Activated CD4-positive, CD25-positive, alpha-beta regulatory T cell treated with anti-CD3 and anti-CD28 coated beads, Interleukin-2, amount 50 U/mL, for 72 hours (primary cell): ENCODE measurements at regions not wholly inside any gene's neighbourhood (a gene's known extent, or its start where the extent isn't known, plus 50 kb on each side); places are given as distances from the start of the nearest gene placed in this dataset.
"Not testable (repeated sequence)": the region's sequence is repeated elsewhere in the genome, so short reads cannot be mapped to it uniquely, and the experiment has no call there.

Experiments
- DNase-seq: peaks from one replicate; pipeline ENCODE4 v3.0.0; 2021

DNA sequence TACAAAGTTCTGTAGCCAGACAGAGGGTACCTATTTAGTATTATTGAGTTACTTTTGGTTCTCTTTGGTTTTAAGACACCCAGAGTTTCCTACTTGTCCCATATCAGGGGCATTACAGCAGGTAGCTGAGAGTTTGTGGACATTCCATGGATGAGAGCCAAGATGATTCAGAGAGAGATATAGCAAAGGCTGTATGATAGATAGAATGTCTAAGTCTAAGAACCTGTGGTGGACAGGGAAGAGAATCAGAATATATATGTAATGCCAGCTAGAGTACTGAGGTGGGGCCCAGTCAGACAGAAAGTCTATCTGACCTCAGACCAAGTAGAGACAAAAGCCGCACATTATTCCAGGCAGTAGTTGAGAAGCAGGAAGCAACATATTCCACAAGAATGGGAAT is 471.8 kb upstream of the CHD1 start:
- not testable (repeated sequence) for DNase-seq

DNA sequence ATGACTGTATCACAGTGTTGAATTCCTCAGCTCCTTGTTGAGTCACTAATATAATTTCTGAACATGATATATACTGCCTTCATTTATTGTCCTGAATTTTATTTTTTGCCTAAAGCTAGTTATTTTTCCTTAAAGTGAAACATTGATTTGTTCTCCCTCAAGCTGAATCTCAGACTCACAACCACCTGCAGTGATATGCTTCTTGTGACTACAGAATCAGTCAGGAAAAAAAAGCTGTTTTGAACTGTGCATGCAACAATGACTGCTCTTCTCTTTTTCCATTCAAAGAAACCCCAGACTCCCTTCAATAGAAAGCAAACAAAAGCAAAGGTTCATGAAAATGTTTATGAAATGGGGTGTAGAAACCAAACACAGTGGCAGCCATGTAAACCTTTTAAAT is 470.2 kb upstream of the CHD1 start:
- DNase-seq: no peak

DNA sequence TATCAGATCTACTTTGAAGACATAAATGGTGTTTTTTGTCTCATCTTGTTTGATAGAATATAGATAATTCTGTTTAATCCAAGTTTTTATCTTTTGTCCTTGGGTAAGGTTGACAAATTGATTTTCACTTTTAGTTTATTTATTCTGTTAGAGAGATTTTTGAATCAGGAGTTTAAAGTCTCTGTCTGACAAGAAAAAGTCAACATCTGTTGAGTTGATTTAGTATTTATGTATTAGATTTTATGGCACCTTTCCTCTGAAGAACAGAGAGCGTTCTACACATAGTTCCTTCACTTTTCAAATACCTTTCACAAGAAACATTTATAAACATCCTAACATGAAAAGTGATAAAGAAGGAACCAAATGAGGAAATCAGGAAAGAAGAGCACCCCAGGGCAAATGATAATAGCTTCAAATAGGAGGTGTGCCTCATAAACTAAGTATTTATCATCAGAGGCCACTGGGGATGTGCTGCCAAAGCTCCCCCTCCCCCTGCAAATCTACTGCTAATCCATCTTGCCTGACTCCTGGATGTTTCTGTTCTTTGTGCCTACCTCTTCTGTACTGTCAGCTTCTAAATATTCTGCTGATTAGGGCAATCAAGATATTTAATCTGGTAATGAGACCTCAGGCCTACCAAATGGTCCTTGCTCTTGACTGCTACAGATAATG is 457.7 kb upstream of the CHD1 start:
- no peak for DNase-seq

DNA sequence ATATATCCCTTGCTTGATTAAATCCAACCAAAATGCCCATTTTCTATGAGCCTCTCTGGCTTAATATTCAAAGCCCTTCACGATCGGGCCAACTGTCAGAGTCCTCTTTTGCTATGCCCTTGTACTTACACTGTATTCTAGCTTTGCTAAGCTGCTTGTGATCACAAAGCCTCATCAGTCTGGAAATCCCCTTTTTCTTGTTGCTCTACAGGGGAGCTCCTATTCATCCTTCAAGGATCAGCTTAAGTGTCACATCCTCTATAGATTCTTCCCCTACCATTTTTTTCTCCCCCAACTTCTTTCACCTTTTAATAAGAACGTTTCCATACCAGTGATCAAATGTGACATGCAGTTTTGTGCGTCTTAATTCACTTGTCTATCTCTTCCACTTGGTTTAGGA is 450.4 kb upstream of the CHD1 start:
- DNase-seq: no peak

DNA sequence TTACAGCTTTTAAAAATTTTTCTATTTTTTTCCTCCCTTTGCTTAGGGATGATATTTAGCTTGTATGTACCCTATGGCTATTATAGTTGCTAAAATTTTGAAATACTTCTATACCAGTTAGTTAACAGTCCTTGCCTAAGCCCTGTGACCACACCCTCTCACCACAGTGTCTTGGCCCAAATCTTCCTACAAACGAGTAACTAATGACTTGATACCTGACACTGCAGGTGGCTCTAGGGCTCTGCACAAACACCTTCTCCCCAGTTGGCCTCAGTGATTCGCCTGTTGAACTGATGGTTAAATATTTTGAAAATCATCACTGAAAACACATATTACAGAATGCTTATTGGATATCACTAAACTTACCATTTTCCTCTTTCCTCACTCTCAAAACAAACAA is 449.6 kb upstream of the CHD1 start:
- no peak for DNase-seq

DNA sequence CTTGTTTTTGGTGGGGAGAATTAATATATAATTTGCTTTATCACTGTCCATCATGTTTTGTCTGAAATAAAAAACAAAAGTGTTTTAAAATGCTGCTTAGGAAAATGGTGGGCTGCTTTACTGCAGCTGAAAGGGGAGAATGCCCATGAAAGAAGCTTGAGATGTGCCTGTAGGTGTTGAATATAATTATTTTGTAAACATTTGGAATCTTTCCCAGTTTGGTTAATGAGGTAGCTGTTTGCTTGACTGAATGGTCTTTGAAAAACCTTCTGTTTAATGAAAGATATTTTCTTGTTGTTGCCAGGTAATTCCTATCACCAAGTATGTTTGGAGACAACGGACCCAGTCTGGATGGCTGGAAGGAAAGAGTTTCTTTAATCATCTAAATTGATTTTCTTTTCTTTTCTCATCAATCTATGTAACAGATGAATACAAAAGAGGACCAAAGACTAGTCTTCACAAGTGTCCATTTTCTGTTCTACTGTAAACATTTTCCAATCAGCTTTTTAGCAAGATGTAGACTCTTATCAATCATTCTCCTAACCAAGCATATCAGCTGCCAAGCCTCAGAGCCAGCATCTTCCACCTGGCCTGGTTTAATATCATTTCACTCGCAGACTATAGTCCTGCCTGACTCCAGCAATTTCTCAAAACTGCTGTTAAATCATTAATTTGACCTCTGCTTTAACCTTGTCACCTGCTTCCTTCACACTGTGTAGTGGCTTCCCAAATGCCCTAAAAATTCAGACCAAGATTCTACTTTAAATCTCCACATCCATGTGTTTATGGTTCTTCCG is 441.2 kb upstream of the CHD1 start:
- DNase-seq: no peak

DNA sequence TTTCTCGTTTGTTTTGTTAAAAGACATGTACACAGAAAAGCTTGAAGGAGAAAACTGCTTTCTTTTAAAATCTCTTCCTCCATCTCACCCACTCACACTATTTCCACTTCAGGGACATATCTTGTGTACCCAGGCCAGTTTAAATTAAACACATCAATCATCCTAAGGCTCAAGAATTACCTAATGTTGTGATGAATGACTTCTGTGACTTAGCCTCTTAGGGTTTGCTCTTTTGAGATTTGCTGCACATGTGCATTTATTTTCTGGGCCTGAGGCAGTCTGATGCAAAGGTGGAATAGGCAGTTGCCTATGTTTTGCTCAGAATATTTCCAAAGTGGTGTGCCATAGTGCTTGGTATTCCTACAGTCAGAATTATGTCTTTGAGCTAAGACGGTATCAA is 439.9 kb upstream of the CHD1 start:
- no peak for DNase-seq

DNA sequence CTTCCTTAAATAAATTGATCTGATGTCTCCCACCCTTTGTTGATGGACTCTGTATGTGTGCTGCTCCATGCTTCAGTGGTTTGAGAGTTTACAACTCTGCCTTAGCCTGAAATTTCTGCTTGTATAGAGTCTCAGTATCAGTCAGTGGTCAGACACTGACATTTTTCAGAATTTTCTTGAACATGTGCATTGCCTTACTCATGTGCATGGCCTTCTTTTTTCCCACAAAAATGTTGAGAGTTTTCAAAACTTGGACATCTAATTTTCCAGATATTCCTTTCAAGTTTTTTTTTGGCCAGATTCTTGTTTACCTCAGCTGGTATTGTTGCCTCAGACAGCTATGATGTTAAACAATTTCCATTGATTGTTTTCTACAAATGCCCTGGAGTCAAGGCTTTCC is 427.1 kb upstream of the CHD1 start:
- no peak for DNase-seq

DNA sequence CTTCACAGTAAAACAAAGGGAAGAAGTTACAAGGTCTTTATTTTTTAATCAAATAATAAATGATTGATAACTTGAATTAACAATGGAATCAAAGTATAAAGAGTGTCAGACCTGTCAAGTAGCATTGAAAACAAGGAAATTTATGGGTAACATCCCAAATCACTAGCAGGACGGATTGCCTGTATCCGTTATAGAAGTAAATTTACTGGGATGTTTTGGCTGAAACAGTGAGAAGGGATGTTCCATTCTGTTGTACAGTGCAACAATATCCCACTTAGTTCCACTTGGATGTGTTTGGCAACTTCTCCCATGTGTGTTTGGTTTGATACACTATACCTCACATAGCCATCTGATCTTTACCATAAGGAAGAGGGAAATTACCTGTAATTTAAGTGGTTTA is 421.0 kb upstream of the CHD1 start:
- DNase-seq: no peak

DNA sequence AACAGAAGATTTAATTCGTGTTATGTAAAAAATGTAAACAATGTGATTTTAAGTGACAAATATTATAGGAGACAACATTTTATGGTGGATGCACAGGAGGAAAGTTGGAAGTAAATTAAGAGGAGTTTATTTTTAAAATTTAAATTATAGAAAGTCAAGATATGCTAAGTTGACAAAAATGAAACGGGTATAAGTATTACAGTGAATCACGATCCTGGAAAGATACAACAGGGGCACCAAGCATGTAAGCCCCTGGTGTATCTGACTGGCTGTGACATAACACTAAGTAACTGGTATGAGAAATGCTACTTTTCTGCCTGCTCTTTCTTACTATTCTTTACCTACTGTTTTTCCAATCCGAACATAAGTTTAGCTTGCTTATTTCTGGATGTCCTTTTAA is 419.8 kb upstream of the CHD1 start:
- no peak for DNase-seq

DNA sequence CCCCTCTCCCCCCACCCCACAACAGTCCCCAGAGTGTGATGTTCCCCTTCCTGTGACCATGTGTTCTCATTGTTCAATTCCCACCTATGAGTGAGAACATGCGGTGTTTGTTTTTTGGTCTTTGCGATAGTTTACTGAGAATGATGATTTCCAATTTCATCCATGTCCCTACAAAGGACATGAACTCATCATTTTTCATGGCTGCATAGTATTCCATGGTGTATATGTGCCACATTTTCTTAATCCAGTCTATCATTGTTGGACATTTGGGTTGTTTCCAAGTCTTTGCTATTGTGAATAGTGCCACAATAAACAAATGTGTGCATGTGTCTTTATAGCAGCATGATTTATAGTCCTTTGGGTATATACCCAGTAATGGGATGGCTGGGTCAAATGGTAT is 411.0 kb upstream of the CHD1 start:
- not testable (repeated sequence) for DNase-seq

DNA sequence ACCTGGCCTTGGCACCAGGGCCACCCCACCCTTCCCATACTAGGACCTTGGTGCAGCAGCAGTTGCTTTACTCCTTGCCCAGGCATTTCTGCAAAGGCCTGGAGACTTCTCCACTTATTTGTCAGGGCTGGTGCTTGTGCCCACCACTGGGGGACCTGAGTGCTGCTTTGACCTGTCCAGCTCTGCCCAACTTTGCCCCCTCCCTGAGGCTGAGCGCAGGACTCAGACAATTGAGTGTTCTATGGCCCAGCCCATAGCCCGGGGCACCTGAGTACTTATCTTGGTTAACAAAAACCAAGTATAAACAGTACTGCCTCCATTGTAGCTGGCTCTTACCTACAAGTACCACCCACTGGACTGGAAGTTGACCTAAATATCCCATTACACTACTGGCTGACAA is 406.1 kb upstream of the CHD1 start:
- DNase-seq: no peak

DNA sequence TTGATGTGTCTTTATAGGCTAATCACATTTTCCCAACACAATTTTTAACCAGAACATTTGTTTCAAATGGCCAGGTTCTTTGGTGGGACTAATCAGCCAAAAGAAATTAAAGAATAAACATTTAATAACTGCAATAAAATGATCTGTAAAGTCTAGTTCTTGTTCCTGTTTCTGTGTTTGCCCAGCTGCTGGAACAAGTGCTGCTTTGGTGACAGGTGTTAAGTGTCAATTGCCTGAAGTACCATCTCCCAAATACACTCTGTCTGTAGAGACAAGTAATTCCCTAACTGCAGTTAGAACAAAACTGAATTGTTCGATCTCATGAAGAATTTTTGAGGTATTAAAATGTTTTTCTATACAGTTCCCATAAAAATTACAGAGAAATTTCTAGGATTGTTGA is 402.3 kb upstream of the CHD1 start:
- DNase-seq: no peak

DNA sequence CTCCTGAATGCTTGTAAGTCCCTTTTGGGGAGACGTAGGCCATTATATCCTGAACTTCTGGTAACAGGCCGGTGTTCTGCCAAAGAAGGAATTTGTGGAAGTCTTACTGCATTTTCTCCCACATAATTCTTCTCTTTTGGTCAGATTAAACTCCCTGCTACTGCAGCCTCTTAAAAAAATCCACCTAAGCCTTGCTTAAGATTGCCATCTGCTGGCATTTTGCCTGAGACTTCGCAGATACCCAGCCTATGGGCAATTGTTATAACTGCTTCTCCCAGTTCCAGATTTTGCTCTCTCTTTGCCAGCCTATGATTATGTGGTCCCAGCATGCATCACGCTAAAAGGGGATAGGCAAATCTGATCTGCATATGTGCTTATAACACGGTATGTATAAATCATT is 391.6 kb upstream of the CHD1 start:
- DNase-seq: no peak

DNA sequence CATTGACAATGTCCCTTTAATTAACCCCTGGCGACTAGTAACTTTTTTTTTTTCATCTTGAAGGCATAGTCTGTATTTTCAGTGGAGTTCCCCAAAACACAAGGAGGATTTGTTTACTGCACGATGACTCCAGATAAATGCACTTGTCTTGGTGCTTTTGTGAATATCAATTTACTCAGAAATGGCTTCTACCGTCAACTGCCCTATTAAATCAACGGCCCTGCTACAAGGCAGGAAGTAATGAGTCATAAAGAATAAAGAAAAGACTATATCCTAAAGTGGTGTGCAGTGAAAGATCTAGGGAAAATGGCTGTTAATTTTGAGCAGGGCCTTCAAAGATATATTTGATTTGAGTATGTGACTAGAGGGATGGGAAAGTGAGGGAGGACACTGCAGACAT is 388.3 kb upstream of the CHD1 start:
- DNase-seq: no peak

DNA sequence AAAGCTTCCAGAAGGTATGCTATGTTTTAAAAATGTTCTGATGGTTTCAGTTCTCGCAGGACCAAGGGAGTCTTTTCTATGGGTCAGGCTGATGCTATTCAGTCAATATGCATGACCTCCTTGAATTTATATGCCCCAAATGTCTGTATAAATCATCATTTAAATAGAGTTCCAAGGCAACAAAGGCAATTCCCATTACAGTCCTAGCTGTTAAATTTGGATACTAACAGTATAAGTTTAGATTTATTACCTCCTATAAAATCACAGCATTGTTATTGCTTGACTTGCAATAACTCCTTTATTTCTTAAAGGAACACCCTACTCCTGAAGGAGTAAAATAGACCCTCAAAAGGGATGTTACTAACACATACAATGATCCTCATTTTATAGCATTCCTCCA is 387.7 kb upstream of the CHD1 start:
- DNase-seq: no peak

DNA sequence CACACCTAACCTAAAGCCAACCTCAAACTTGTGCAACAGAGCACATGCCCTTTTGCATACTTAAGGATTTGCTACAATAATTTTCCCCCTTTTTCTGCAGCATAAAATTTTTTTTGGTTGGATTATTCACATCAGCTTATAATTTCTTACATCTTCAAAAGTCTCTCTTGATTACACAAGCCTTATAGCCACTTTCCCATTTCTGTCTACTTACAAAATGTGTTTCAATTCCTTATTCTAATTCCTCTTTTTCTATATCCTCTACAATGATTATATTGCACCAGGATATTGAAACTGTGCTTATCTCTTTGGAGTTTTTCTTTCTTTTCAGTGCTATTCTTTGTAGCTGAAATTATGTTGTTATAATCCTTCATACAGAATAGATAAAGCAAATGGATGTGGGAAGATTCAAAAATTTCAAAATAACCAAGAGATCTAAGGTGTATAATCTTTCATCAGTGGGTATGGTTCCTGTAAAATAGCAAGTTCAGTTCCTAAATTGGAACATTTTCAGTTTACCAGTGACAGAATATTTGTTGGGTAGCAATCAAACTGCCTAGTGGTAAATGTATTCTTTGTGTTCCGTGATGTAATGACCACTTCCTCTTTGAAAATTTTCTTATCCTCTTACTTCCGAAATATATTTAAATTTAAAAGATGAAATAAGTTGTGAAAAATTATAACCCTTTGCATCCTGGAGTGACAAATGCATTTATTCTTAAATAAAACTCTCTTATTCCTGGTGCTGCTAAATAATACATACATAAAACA is 386.8 kb upstream of the CHD1 start:
- no peak for DNase-seq

DNA sequence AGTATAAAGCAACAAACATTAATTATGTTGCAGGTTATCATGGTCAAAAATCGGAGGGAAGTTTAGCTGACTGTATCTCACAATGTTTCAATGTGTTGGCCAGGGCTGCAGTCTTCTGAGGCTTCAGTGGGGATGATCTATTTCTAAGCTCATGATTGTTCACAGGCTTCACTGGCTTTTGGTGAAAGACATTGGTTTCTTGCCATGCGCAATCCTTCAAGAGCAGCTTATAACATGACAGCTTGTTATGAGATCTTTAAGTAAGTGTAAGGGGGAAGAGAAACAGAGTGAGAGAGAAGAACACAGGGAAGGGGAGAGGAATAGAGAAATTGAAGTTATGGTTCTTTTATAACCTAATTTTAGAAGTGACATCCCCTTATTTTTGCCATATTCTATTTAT is 385.9 kb upstream of the CHD1 start:
- no peak for DNase-seq

DNA sequence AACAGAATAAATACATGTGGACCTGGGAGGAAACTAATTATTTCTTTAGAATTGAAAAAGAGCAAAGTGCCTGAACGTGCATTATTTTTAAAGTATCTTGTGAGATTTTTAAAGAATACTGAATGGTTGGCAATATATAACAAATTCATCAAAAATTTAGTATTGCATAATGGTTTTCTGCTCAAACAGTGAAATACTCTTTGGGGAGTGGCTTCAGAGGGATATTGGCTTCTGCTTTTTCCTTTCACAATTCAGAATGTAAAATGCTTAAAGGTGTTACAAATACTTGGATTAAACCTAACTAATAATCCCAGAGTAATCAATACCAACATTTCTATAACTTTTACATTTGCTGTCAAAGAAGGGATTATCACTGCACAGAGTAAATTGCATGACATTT is 379.3 kb upstream of the CHD1 start:
- DNase-seq: no peak

DNA sequence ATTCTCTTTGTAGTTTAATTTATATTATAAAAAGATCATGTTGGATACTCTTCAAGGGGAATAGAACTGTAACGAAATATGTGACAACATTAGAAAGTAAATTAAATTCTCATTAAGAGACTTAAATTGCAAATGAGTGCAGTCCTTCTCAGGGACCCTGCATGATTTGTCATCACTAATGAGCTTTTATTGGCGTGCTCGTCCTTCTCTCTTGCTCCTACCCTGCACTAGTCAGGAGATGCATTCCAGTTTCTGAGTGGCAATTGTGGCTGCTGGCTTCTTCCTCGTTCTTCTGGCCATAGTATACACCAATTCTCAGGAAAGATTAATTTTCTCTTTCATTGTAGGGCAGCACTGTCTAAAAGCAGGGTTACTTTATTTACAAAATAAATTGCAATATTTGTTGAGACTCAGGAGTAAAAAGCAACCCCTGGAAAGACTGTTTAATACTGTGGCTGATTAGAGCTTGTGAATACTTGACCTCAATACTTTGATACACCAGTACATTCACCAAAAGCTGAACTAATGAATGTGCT is 376.3 kb upstream of the CHD1 start:
- no peak for DNase-seq

DNA sequence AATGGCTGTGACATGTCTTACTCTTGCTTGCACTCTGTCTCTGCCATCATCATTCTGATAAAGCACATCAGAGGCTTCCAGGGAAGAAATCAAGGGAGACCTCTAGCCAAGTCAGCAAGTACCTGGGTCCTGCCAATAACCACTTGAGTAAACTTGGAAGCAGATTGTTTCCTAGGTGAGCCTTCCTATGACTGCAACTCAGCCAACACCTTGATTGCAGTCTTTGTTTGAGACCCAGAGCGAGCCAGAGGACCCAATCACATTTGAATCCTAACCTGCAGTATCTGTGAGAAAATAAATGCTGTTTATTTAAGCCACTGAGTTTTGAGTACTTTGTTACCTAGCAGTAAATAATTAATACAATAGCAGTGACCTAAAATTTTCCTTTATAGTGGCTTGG is 356.8 kb upstream of the CHD1 start:
- DNase-seq: no peak

DNA sequence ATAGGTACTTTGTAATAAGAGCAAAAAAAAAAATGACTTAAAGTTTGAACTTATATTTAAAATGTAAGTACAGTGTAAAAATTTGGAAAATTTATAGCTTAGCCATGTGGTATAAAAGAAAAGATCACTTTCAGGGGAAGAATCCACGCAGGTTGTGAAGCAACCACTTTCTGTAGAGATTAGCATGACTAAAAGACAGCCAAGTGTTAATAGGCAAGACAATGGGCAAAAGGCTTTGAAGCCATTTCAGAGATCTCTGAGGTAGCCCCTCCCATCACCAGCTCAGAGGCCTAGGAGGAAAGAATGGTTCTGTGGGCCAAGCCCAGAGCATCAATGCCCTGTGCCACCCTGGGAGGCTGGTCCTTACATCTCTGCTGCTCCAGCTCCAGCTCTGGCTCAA is 346.3 kb upstream of the CHD1 start:
- DNase-seq: no peak

DNA sequence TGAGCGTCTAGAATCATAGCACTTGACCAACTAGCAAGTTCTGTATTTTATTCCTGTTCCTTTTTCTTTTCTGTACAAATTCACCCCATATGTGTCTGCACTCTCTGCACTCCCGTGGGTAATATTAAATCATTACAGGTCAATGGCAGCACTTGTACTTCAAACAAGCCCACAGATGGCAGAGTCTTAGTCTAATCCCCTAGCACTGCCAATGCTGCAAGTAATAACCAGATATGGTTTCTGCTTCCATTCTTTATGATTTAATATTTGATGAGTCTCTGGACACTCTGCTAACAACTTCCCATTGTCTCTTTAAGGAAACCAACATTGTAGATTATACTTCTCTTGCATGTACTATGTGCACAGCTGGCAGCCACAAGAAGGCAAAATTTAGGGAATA is 343.8 kb upstream of the CHD1 start:
- DNase-seq: no peak

DNA sequence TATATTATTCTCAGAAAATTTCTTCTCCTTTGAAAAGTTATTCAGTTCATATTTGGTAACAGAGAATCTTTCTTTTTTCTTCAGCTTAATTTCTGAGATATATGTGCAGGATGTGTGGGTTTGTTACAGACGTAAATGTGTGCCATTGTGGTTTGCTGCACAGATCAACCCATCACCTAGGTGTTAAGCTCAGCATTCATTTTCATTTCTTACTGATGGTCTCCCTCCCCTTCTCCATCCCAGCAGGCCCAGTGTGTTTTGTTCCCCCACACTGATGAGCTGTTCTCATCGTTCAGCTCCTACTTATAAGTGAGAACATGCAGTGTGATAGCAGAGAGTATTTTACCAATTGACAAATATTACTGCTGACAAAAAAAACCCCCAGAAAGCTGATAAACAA is 330.0 kb upstream of the CHD1 start:
- DNase-seq: no peak
